ENCODE measurements at regions not wholly inside any gene's neighbourhood (a gene's known extent, or its start where the extent isn't known, plus 50 kb on each side); places are given as distances from the start of the nearest gene placed in this dataset.

DNA sequence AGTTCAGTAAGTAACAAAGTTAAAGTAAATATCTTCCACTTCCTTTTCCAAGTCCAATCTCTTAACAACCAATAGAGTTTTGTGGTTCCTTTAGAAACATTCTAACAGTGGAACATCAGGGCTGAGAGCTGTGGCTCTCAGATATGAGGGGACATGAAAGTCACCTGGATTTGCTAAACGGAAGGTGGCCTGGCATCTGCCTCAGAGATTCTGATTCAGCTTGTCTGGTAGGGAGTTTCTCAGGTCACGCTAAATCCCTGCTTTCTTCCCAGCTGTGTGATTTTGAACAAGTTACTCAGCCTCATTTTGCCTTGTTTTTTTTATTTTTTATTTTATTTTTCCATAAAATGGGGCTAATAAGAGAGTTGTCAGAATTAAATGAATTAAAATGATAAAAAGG is 411.0 kb upstream of the CDH11 start:
- TF ChIP-seq POLR2A (IDR thresholded peaks at IDR 0.05; ENCODE audit: control extremely low read depth in 1 of 2, low read depth in 2 of 2, low read length in 2 of 2): no peak
- TF ChIP-seq SIN3A (conservative IDR thresholded peaks at IDR 0.05 in 1 of 2, IDR thresholded peaks at IDR 0.05 in 1 of 2; ENCODE audit: low read depth in 1 of 2, low read length in 2 of 2): no peak
- TF ChIP-seq TAF1 (IDR thresholded peaks at IDR 0.05; ENCODE audit: low read depth, low read length): no peak
- TF ChIP-seq, protein P1, sequence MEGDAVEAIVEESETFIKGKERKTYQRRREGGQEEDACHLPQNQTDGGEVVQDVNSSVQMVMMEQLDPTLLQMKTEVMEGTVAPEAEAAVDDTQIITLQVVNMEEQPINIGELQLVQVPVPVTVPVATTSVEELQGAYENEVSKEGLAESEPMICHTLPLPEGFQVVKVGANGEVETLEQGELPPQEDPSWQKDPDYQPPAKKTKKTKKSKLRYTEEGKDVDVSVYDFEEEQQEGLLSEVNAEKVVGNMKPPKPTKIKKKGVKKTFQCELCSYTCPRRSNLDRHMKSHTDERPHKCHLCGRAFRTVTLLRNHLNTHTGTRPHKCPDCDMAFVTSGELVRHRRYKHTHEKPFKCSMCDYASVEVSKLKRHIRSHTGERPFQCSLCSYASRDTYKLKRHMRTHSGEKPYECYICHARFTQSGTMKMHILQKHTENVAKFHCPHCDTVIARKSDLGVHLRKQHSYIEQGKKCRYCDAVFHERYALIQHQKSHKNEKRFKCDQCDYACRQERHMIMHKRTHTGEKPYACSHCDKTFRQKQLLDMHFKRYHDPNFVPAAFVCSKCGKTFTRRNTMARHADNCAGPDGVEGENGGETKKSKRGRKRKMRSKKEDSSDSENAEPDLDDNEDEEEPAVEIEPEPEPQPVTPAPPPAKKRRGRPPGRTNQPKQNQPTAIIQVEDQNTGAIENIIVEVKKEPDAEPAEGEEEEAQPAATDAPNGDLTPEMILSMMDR (IDR thresholded peaks at IDR 0.05; ENCODE audit: control extremely low read depth in 1 of 3, insufficient read depth in 1 of 3, low read depth in 1 of 3, low read length in 3 of 3): no peak
- no peak for TF ChIP-seq EP300 (IDR thresholded peaks at IDR 0.05; ENCODE audit: borderline replicate concordance in 1 of 2, low read depth in 2 of 2, low read length in 2 of 2)
- TF ChIP-seq, protein P2, sequence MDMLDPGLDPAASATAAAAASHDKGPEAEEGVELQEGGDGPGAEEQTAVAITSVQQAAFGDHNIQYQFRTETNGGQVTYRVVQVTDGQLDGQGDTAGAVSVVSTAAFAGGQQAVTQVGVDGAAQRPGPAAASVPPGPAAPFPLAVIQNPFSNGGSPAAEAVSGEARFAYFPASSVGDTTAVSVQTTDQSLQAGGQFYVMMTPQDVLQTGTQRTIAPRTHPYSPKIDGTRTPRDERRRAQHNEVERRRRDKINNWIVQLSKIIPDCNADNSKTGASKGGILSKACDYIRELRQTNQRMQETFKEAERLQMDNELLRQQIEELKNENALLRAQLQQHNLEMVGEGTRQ (IDR thresholded peaks at IDR 0.05; ENCODE audit: low read length): no peak

All from H1 (cell line).